ENCODE measurements at regions not wholly inside any gene's neighbourhood (a gene's known extent, or its start where the extent isn't known, plus 50 kb on each side); places are given as distances from the start of the nearest gene placed in this dataset.

DNA sequence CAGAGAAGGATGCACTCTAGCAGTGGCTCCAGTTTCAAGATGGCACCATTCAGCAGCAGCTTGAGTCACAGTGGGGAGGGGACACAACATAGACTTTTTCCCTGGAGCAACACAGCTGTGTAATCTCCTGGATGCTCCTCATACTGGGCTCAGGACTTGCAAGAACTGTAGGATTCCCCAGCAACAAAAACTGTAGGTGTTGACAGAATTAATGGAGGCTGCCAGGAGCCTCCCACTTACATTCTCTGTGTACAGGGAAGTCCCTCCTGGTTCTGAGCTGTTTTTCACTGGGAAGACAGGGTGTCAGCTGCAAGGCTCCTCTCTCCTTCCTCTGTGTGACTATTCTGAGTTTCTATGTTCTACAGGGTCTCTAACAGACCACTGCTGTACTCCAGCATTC, 217.9 kb downstream of the KIF21A start:
- in situ Hi-C loops (cut with MboI; ENCODE audit: low pct_unique_long_range_greater_than_20kb, low sequenced_read_pairs, unreplicated experiment) = no loop called here
- no peak for DNase-seq (ENCODE audit: low spot score)
- TF ChIP-seq, protein P1, sequence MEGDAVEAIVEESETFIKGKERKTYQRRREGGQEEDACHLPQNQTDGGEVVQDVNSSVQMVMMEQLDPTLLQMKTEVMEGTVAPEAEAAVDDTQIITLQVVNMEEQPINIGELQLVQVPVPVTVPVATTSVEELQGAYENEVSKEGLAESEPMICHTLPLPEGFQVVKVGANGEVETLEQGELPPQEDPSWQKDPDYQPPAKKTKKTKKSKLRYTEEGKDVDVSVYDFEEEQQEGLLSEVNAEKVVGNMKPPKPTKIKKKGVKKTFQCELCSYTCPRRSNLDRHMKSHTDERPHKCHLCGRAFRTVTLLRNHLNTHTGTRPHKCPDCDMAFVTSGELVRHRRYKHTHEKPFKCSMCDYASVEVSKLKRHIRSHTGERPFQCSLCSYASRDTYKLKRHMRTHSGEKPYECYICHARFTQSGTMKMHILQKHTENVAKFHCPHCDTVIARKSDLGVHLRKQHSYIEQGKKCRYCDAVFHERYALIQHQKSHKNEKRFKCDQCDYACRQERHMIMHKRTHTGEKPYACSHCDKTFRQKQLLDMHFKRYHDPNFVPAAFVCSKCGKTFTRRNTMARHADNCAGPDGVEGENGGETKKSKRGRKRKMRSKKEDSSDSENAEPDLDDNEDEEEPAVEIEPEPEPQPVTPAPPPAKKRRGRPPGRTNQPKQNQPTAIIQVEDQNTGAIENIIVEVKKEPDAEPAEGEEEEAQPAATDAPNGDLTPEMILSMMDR (IDR thresholded peaks at IDR 0.05; ENCODE audit: extremely low read depth, insufficient read depth, missing control alignments) = no peak

DNA sequence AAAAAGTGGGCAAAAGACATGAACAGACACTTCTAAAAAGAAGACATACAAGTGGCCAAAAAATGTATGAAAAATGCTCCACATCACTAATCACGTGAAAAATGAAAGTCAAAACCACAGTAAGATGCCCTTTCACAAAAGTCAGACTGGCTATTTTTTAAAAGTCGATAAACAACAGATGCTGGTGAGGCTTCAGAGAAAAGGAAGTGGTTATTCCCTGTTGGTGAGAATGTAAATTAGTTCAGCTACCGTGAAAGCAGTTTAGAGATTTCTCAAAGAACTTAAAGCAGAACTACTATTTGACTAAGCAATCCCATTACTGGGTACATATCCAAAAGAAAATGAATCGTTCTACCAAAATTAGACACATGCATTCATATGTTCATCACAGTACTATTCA, 237.0 kb downstream of the KIF21A start:
- in situ Hi-C loops (cut with MboI; ENCODE audit: low pct_unique_long_range_greater_than_20kb, low sequenced_read_pairs, unreplicated experiment) = no loop called here
- TF ChIP-seq, protein P1 (IDR thresholded peaks at IDR 0.05; ENCODE audit: extremely low read depth, insufficient read depth, missing control alignments) = no peak
- DNase-seq (ENCODE audit: low spot score) = no peak

DNA sequence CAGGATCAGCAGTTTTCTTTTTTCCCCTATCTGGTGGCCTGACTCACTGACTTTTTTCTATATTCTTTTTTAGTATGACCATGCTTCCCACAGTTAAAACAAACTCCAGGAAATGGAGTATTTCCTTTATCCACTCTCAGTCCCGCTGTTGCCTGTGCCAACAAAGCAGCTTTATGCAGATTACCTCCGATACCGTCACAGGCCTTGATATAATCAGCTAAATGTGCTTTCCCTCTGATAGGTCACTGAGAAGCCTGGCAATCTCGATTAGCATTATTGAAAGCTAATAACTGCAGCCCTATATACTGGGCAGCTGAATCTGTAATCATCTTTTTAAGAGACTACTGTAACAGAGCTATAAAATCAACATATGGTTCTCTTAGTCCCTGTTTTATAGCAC, 243.6 kb downstream of the KIF21A start:
- in situ Hi-C loops (cut with MboI; ENCODE audit: low pct_unique_long_range_greater_than_20kb, low sequenced_read_pairs, unreplicated experiment) = no loop called here
- TF ChIP-seq, protein P1 (IDR thresholded peaks at IDR 0.05; ENCODE audit: extremely low read depth, insufficient read depth, missing control alignments) = no peak
- DNase-seq (ENCODE audit: low spot score) = no peak

DNA sequence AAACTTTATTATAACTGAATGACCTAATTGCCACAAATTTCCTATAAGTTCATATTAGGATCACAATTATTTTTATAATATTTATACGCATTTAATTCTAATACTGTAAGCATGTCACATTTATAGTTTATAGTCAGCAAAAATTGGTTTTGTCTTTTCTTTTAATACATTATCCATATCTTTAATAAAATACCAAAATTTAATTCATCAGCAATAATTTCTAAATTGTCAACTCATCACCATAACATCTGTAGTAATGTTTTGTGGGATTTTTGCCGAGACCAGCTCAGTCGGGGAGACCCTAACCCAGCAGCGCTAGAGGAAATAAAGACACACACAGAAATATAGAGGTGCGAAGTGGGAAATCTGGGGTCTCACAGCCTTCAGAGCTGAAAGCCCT, 254.2 kb downstream of the KIF21A start:
- TF ChIP-seq, protein P1 (IDR thresholded peaks at IDR 0.05; ENCODE audit: extremely low read depth, insufficient read depth, missing control alignments) = no peak
- DNase-seq (ENCODE audit: low spot score) = no peak
- in situ Hi-C loops (cut with MboI; ENCODE audit: low pct_unique_long_range_greater_than_20kb, low sequenced_read_pairs, unreplicated experiment) = no loop called here

GRCh38 chr12:39186744-39187143, 256.2 kb downstream of the KIF21A start:
- TF ChIP-seq, protein P1 (IDR thresholded peaks at IDR 0.05; ENCODE audit: extremely low read depth, insufficient read depth, missing control alignments) = no peak
- no peak for DNase-seq (ENCODE audit: low spot score)
- in situ Hi-C loops (cut with MboI; ENCODE audit: low pct_unique_long_range_greater_than_20kb, low sequenced_read_pairs, unreplicated experiment) = no loop called here

DNA sequence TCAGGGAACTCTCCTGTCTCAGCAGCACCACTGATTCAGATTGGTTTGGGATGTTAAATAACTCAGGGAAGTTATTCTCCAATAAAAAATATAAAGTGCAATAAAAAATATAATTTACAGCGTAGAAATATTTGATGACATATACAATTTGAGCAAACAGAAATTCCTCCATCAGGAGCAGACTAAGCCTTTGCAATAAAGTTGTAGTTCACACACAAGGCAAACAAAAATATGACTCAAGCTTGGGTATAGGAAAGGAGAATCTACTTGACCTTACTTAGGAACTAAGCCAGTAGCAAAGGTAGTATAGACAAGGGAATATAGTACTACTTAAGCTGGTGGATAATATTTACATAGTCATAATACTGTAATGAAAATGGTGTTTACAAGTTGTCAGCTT, 264.1 kb downstream of the KIF21A start:
- TF ChIP-seq, protein P1 (IDR thresholded peaks at IDR 0.05; ENCODE audit: extremely low read depth, insufficient read depth, missing control alignments) = no peak
- no peak for DNase-seq (ENCODE audit: low spot score)
- in situ Hi-C loops (cut with MboI; ENCODE audit: low pct_unique_long_range_greater_than_20kb, low sequenced_read_pairs, unreplicated experiment) = no loop called here

DNA sequence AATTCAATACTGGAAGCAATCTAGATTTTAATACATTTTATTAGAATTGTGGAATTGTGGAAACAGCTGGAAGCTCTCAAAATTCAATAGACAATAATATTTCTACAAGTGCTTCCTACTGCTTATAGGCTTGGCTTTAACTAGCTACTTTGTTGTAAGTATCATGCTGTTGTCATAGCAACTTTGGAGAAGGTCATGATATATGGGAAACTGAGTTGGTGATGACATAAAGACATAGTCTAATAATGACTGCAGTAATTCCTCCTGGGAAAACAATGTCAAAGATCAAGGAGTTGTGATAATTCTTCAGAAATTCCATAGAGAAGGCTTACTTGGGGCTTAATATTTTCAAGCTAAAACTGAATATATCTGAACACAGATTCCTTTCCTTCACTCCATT, 266.6 kb downstream of the KIF21A start:
- in situ Hi-C loops (cut with MboI; ENCODE audit: low pct_unique_long_range_greater_than_20kb, low sequenced_read_pairs, unreplicated experiment) = no loop called here
- DNase-seq (ENCODE audit: low spot score) = no peak
- TF ChIP-seq, protein P1 (IDR thresholded peaks at IDR 0.05; ENCODE audit: extremely low read depth, insufficient read depth, missing control alignments) = no peak

All from GM13977 (cell line).